Hepatocyte (in vitro differentiated cells): ENCODE measurements at regions not wholly inside any gene's neighbourhood (a gene's known extent, or its start where the extent isn't known, plus 50 kb on each side); places are given as distances from the start of the nearest gene placed in this dataset.
A peak's percentile ranks its signal among the peaks of the same experiment; 100 is the strongest.

Experiments
- DNase-seq: peaks from one replicate; pipeline ENCODE4 v3.0.0-alpha.2; 2016; ENCODE audit warnings: low spot score
- H2AFZ ChIP-seq: fragments of 200-600 bp; sonication (generic); 2 replicates; pipeline ENCODE4 v1.6.0; 2016; ENCODE audit warnings: antibody characterized with exemption, mild to moderate bottlenecking
- H3K27ac ChIP-seq: fragments of 200-600 bp; sonication (generic); 2 replicates; pipeline ENCODE4 v1.5.1; 2016; ENCODE audit warnings: mild to moderate bottlenecking
- H3K27me3 ChIP-seq: fragments of 200-600 bp; sonication (generic); 2 replicates; pipeline ENCODE4 v1.6.1; 2016
- H3K36me3 ChIP-seq: fragments of 200-600 bp; sonication (generic); replicated peaks from 2 replicates; pipeline ENCODE4 v1.5.1; 2016; ENCODE audit warnings: low read depth; ENCODE audit not compliant: insufficient read depth
- H3K4me1 ChIP-seq: fragments of 200-600 bp; sonication (generic); 2 replicates; pipeline ENCODE4 v1.5.1; 2016; ENCODE audit warnings: mild to moderate bottlenecking, moderate library complexity; ENCODE audit not compliant: insufficient read depth
- H3K4me2 ChIP-seq: fragments of 200-600 bp; sonication (generic); 2 replicates; pipeline ENCODE4 v1.6.0; 2016
- H3K4me3 ChIP-seq: fragments of 200-600 bp; sonication (generic); 2 replicates; pipeline ENCODE4 v1.5.1; 2016; ENCODE audit warnings: mild to moderate bottlenecking
- H3K79me2 ChIP-seq: fragments of 200-600 bp; sonication (generic); 2 replicates; pipeline ENCODE4 v1.6.0; 2017; ENCODE audit warnings: mild to moderate bottlenecking
- H3K9me2 ChIP-seq: fragments of 200-600 bp; sonication (generic); replicated peaks from 2 replicates; pipeline ENCODE4 v1.6.0; 2017; ENCODE audit warnings: mild to moderate bottlenecking; ENCODE audit not compliant: insufficient read depth
- H3K9me3 ChIP-seq: fragments of 200-600 bp; sonication (generic); 2 replicates; pipeline ENCODE4 v1.5.1; 2016; ENCODE audit warnings: low read depth, mild to moderate bottlenecking
- H4K20me1 ChIP-seq: fragments of 200-600 bp; sonication (generic); 2 replicates; pipeline ENCODE4 v1.6.0; 2016; ENCODE audit warnings: mild to moderate bottlenecking; ENCODE audit not compliant: insufficient read depth, poor library complexity, severe bottlenecking
- CTCF ChIP-seq: fragments of 200-600 bp; sonication (generic); IDR thresholded peaks from 2 replicates; pipeline ENCODE4 v1.5.1; 2016; ENCODE audit warnings: antibody characterized with exemption, mild to moderate bottlenecking; ENCODE audit not compliant: poor library complexity
- EZH2 ChIP-seq: fragments of 200-600 bp; sonication (generic); IDR thresholded peaks from 2 replicates; pipeline ENCODE4 v1.6.1; 2016; ENCODE audit warnings: antibody characterized with exemption, mild to moderate bottlenecking, borderline replicate concordance
- EZH2phosphoT487 ChIP-seq: fragments of 200-600 bp; sonication (generic); IDR thresholded peaks from one replicate; pipeline ENCODE4 v1.6.1; 2018; ENCODE audit warnings: antibody characterized with exemption, mild to moderate bottlenecking, low read depth, moderate library complexity; ENCODE audit not compliant: unreplicated experiment, severe bottlenecking
- WGBS: methylation state at CpG from one replicate; pipeline ENCODE4 v1.1.6; 2016; ENCODE audit warnings: low lambda C conversion rate; ENCODE audit errors: missing lambda C conversion rate; 5-methylcytosine and 5-hydroxymethylcytosine counted together

- H3K27ac ChIP-seq = no peak overlapping the region
- H3K4me3 ChIP-seq = no peak overlapping the region
- no peaks in the 10 kb centered on the region for H4K20me1 ChIP-seq
- H3K79me2 ChIP-seq = no peaks in the 10 kb centered on the region
- H3K9me3 ChIP-seq = no peaks in the 10 kb centered on the region
- TF ChIP-seq EZH2phosphoT487 = no peak
- TF ChIP-seq CTCF = no peak
- no peak for TF ChIP-seq EZH2
- H3K4me2 ChIP-seq = no peak overlapping the region
- no peaks in the 10 kb centered on the region for H3K4me1 ChIP-seq
- H3K36me3 ChIP-seq = no peaks in the 10 kb centered on the region
- H2AFZ ChIP-seq = no peak overlapping the region
- DNase-seq = no peak
- 84% methylated on average over 7 of the region's 7 CpGs for WGBS
- H3K9me2 ChIP-seq = no peaks in the 10 kb centered on the region
- no peaks in the 10 kb centered on the region for H3K27me3 ChIP-seq
Measured at GRCh38 chrX:10750581-10750980, 130.2 kb upstream of the MID1 start.

- DNase-seq = no peak
- Histone ChIP-seq H3K27ac (no peak overlapping the region), H3K79me2 (no peaks in the 10 kb centered on the region), H3K9me2 (no peaks in the 10 kb centered on the region), H3K4me3 (no peak overlapping the region), H3K27me3 (no peaks in the 10 kb centered on the region), H2AFZ (no peak overlapping the region), H3K36me3 (no peaks in the 10 kb centered on the region), H3K4me1 (peaks cover 5% of the 10 kb centered on the region), H3K9me3 (no peaks in the 10 kb centered on the region), H3K4me2 (no peak overlapping the region), H4K20me1 (no peaks in the 10 kb centered on the region)
- 69% methylated on average over 3 of the region's 3 CpGs for WGBS
- TF ChIP-seq EZH2 (no peak), CTCF (no peak), EZH2phosphoT487 (no peak)
Measured at GRCh38 chrX:10753116-10753515, 132.7 kb upstream of the MID1 start.

- H4K20me1 ChIP-seq = no peaks in the 10 kb centered on the region
- peak overlapping the region; percentile 68 for H3K27ac ChIP-seq
- DNase-seq = no peak
- peaks cover 5% of the 10 kb centered on the region for H3K4me1 ChIP-seq
- no peaks in the 10 kb centered on the region for H3K79me2 ChIP-seq
- no peak overlapping the region for H3K4me3 ChIP-seq
- no peaks in the 10 kb centered on the region for H3K9me2 ChIP-seq
- no peak overlapping the region for H2AFZ ChIP-seq
- TF ChIP-seq EZH2 (no peak), CTCF (no peak), EZH2phosphoT487 (no peak)
- no peaks in the 10 kb centered on the region for H3K27me3 ChIP-seq
- H3K9me3 ChIP-seq = no peaks in the 10 kb centered on the region
- 67% methylated on average over 6 of the region's 6 CpGs for WGBS
- no peak overlapping the region for H3K4me2 ChIP-seq
- H3K36me3 ChIP-seq = no peaks in the 10 kb centered on the region
Measured at GRCh38 chrX:10754445-10754844, 134.1 kb upstream of the MID1 start.
